ENCODE measurements at regions not wholly inside any gene's neighbourhood (a gene's known extent, or its start where the extent isn't known, plus 50 kb on each side); places are given as distances from the start of the nearest gene placed in this dataset.

- H3K9me3 ChIP-seq, result no peaks in the 10 kb centered on the region
- no peak for TF ChIP-seq POLR2A (IDR thresholded peaks at IDR 0.05)
- no peak for TF ChIP-seq CTCF (IDR thresholded peaks at IDR 0.05)
- intact Hi-C loops (cut with DNase I; ENCODE audit: low total_unique reads), result no loop called here
- no peaks in the 10 kb centered on the region for H3K27me3 ChIP-seq
- no peak overlapping the region for H3K27ac ChIP-seq
- no peak for DNase-seq
- H3K4me3 ChIP-seq, result no peak overlapping the region
- no peaks in the 10 kb centered on the region for H3K36me3 ChIP-seq (ENCODE audit: low read depth, missing control alignments)
- H3K4me1 ChIP-seq, result no peaks in the 10 kb centered on the region
- WGBS, 2 donors, result 71 to 84% methylated on average over 2 of the region's 2 CpGs
These were observed 128.8 kb downstream of the NUFIP1 start for GRCh38 chr13:44860454-44860853.

DNA sequence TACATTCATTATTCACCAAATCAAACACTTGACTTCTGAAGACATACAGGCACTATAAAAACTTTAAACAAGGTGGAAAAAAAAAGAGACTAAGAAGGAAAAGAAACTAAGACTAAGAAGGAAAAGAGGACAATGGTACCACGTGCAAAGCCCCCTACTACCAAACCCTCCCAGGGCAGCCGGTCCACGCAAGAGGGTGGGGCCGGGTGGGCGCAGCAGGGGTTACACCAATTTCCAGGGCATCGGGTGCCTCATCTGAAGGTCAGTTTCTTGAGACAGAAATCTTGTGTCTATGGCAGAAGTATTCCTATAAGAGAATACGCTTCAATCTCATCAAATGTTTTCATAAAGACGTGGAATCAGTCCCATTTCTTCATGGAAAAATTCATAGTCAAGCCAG, 131.5 kb downstream of the NUFIP1 start:
- H3K4me3 ChIP-seq, result no peak overlapping the region
- no peaks in the 10 kb centered on the region for H3K9me3 ChIP-seq
- TF ChIP-seq CTCF (IDR thresholded peaks at IDR 0.05) (no peak), POLR2A (IDR thresholded peaks at IDR 0.05) (no peak)
- no peak for DNase-seq
- intact Hi-C loops (cut with DNase I; ENCODE audit: low total_unique reads), result no loop called here
- no peak overlapping the region for H3K27ac ChIP-seq
- no peaks in the 10 kb centered on the region for H3K36me3 ChIP-seq (ENCODE audit: low read depth, missing control alignments)
- no peaks in the 10 kb centered on the region for H3K27me3 ChIP-seq
- H3K4me1 ChIP-seq, result peaks cover 8% of the 10 kb centered on the region
- 90% methylated on average over 8 of the region's 8 CpGs for WGBS, 2 donors

DNA sequence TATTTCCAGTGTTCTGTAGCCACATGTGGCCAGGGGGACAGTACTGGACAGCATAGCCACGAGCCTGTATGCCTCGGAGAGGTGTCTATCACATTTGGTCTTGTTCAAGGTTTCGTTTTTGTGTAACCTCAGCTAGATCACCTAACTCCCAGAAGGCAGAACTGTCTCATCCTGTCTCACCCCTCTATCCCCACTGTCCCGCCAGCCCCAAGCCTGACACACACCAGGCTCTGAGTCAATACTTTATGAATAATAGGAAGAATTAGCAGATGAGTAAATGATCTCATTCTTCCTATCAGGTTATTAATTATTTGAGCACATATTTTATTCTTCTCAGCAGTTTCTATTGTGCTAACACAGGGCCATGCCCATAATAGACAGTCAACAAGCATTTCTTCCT, 132.2 kb downstream of the NUFIP1 start:
- DNase-seq, result no peak
- TF ChIP-seq POLR2A (IDR thresholded peaks at IDR 0.05) (no peak), CTCF (IDR thresholded peaks at IDR 0.05) (no peak)
- Histone ChIP-seq H3K4me1 (peaks cover 8% of the 10 kb centered on the region), H3K27ac (no peak overlapping the region), H3K36me3 (ENCODE audit: low read depth, missing control alignments) (no peaks in the 10 kb centered on the region), H3K9me3 (no peaks in the 10 kb centered on the region), H3K27me3 (no peaks in the 10 kb centered on the region), H3K4me3 (no peak overlapping the region)
- intact Hi-C loops (cut with DNase I; ENCODE audit: low total_unique reads), result no loop called here
- 90 to 95% methylated on average over 4 of the region's 4 CpGs for WGBS, 2 donors

DNA sequence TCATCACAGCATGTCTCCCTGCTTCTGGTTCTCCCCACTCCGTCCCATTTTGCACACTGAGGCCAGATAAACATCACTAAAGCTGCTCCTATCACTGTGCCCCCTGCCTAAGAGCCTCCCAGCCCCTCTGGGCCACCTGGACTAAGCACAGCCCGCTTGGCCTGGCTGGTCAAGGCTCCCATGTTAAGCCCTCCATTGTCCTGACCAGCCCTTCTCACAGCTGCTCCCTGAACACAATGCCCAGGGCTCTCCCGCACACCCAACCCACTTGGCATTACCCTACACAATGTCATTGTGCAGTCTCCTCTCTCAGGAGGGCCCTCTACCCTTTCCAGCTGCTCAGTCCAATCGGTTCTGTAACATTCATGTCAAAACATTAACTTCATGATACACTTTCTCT, 133.4 kb downstream of the NUFIP1 start:
- no peak for TF ChIP-seq POLR2A (IDR thresholded peaks at IDR 0.05)
- TF ChIP-seq CTCF (IDR thresholded peaks at IDR 0.05), result no peak
- DNase-seq, result no peak
- Histone ChIP-seq H3K27me3 (no peaks in the 10 kb centered on the region), H3K9me3 (no peaks in the 10 kb centered on the region), H3K4me3 (no peak overlapping the region), H3K27ac (no peak overlapping the region), H3K4me1 (peaks cover 8% of the 10 kb centered on the region), H3K36me3 (ENCODE audit: low read depth, missing control alignments) (no peaks in the 10 kb centered on the region)
- intact Hi-C loops (cut with DNase I; ENCODE audit: low total_unique reads), result no loop called here
- WGBS, 2 donors, result 79 to 81% methylated on average over 4 of the region's 4 CpGs

- intact Hi-C loops (cut with DNase I; ENCODE audit: low total_unique reads), result no loop called here
- DNase-seq, result no peak
- Histone ChIP-seq H3K27ac (peak overlapping the region in 1 of 2 donors; percentile 19), H3K36me3 (ENCODE audit: low read depth, missing control alignments) (no peaks in the 10 kb centered on the region), H3K27me3 (no peaks in the 10 kb centered on the region), H3K4me3 (no peak overlapping the region), H3K9me3 (no peaks in the 10 kb centered on the region), H3K4me1 (peaks cover 16% of the 10 kb centered on the region)
- TF ChIP-seq POLR2A (IDR thresholded peaks at IDR 0.05) (no peak), CTCF (IDR thresholded peaks at IDR 0.05) (no peak)
- 53 to 60% methylated on average over 8 of the region's 8 CpGs for whole genome bisulfite sequencing, 2 donors
These were observed 134.8 kb downstream of the NUFIP1 start for GRCh38 chr13:44854313-44855060.

Measured in testis (tissue), 2 donors.